GM21515 (cell line): ENCODE measurements at regions not wholly inside any gene's neighbourhood (a gene's known extent, or its start where the extent isn't known, plus 50 kb on each side); places are given as distances from the start of the nearest gene placed in this dataset.

Experiments used
- ATAC-seq: cut with Tn5 transposase; IDR thresholded peaks from one replicate; pipeline ENCODE4 v1.9.1; 2021; ENCODE audit not compliant: unreplicated experiment

DNA sequence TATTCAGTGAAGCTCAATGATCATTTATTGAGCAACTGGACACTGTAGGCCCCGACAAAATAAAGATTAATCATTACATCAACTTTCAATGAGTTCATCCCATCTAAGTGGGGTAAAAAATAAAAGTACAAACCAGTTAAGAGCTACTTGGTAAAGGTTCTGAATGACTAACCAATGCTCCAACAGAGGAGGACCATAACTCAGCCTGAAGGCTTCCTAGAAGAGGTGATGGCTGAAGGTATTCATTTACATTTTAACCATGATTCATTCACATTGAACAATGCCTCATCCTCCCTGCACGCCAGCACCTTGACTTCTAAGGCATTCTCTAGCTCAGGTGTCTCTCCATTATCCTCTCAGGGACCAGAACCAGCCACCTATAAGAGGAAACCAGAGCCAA, 201.4 kb downstream of the ZNF462 start:
- no peak for ATAC-seq

DNA sequence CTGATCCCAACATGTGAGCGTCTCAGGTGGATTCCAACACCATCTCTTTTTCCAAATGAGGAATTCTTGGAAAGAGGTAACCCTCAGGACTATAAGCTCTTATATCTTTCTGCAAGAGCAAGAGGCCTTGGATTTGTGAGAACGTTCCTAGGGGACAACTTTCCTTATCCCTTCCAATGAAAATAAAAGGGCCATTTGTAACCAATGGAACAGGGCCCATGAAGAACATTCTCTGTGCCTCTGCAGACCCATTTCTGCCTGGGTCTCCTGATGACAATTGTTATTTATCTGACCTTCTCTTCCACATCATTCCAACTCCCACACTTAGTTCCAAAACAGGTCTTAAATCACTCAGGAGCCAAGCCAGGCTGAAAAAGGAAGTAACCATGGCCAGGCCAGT, 202.6 kb downstream of the ZNF462 start:
- ATAC-seq = no peak

DNA sequence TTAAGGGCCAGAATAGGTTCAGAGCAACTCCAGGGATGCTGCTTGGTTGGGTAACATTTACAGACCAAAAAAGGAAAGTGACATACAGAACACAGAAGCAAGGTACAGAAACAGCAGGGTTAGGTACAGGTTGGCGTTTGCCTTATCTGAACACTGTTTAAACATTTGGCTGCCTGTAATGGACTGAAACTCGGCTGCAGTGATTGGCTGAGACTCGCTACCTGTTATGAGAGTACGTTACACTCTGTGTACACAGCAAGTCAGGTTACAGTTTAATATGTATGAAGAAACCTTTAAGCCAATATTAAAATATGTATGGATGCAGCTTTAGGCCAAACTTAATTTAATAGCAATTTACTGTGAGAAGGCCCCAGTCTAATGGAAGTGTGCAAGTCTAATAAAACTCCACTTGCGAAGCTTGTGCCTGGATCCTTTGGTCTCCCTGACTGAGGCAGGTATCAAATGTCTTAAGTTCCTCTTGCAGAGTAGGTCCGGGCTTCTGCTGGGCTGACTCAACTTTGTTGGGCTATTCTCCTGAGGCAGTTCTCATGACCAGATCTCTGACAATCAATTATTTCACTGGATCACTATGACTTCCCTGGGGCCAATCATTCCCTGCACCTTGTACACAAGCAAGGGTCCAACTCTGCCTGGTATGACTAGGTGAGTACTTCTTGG, 204.9 kb downstream of the ZNF462 start:
- ATAC-seq = no peak

DNA sequence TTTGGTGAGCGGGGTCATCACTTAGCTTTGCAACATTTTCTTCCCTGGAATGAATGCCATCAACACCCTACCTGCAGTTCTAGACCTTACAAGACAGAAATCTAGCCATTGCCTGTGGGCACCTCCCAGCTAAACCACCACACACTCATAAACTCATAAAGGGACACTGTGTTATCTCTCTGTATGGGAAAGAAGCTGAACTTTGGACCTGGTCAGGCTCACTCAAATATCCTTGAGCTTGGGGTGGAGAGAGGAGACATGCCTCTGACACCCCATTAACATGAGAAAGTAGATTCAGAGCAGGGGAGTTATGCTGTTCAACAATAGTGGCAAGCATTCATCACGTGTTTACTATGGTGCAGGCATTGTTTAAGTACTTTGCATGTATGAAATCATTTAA, 205.6 kb downstream of the ZNF462 start:
- no peak for ATAC-seq

DNA sequence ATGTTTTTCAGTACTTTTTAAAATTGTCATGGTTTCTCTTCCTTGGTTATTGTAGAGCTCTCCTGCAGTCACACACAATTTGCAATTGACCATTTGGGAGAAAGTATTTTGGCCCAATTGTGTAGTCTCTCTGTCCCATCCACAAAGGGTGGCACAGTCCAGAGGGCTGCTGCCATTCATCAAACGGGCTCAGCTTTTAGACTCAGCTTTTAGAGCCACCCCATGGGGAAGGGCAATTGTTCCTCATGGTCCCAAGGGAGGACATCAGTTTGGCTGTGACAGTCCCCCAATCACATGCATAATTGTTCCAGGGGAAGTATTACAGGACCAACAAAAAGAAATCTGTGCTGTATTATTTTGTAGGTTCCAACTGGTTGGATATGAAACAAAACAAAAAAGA, 207.6 kb downstream of the ZNF462 start:
- no peak for ATAC-seq

DNA sequence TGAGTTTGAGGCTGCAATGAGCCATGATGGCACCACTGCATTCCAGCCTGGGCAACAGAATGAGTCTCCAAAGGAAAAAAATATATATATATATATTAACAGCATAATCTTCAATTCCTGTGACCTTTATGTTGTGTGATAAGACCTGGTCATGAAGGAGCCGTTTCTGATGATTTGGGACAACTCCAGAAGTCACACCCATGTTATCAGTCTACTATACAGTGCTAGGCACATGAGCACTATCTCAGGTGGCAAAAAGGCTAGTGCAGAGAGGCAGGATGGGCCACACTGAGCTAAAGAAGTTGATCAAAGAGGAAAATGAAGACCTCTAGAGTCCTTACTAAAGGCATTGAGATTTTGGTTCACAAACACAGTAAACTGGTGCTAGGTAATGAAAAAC, 205.0 kb upstream of the RAD23B start:
- no peak for ATAC-seq

DNA sequence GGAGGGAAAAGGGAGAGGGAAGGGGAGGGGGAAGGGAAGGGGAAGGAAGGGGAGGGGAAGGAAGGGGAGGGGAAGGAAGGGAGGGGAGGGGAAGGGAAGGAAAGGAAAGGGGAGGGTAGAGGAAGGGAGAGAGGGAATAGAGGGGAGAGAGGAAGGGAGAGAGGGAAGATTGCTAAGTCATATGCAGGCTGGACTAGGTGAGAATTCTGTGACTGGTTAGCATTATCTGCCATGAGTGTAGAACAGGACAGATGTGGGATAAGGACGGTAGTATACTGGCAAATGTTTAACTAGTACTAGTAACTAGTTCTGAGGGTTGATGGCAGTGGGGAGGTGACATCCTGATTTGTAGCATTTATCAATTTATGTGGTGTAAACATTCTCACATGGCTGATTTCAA, 203.5 kb upstream of the RAD23B start:
- ATAC-seq = no peak

DNA sequence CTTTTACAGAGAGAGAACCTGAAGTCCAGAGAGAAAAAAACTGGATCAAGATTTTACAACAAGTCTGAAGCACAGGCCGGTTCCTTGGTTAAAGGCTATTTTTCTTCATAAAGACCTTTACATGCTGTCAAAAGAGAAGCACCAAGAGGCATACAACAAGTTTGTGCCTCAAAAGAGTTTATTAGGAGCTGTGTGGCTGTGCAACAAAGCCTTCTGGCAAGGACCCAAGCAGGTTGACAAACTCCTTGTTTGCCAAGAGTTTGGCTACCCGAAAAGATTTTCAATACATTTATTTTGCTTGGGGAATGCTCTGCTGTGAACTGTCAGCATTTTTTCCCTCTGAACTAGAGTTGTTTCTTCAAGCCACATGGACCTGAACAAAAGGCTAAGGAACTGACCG, 202.9 kb upstream of the RAD23B start:
- no peak for ATAC-seq

DNA sequence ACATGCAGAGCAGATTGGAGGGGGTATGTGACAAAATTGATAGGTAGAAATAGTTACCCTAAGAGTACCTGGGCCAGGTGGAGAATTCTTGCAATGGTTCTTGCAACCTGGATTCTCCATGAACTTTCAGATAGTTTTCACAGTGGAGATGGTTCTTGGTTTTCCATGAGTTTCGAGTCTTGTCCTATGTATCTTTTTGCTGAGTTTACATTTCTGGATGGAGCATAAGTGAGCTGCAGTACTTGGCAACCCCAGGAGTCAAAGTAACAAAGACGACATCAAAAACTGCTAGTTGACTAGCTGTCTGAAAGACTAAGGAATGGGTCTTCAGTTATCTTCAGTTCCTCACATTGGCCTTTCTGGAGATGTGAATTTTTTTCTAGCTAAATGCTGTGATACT, 196.6 kb upstream of the RAD23B start:
- no peak for ATAC-seq

DNA sequence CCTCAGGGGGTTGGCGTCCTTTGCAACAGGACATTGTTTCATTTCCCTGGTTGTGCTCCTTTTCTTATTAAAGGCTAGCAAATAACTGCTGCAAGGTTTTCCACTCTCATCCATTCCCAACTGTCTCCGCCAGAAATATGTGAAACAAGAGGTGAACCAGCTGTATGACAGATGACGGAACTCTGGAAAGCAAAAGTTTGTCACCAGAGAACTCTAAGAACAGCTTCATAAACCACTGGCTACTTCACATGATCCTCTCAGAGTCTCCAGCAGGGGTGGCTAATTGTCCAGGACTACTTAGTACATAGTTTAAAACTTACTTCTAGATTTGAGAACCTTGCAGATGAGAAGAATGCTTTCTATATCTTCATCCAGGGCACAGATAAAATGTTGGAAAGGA, 195.9 kb upstream of the RAD23B start:
- no peak for ATAC-seq

DNA sequence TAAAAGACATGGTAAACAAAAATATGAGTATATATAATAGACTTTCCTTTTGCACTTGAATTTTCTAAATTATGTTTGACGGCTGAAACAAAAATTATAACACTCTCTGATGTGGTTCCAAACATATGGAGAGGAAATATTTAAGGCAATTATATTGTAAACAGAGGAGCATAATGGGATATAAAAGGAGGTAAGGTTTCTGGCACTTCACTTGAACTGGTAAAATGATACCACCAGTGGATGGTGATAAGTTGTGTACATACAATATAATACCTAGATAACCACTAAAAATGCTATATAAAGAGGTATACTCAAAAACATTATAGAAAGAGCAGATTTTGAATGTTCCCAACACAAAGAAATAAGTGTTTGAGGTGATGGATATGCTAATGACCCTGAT, 192.9 kb upstream of the RAD23B start:
- ATAC-seq = no peak

DNA sequence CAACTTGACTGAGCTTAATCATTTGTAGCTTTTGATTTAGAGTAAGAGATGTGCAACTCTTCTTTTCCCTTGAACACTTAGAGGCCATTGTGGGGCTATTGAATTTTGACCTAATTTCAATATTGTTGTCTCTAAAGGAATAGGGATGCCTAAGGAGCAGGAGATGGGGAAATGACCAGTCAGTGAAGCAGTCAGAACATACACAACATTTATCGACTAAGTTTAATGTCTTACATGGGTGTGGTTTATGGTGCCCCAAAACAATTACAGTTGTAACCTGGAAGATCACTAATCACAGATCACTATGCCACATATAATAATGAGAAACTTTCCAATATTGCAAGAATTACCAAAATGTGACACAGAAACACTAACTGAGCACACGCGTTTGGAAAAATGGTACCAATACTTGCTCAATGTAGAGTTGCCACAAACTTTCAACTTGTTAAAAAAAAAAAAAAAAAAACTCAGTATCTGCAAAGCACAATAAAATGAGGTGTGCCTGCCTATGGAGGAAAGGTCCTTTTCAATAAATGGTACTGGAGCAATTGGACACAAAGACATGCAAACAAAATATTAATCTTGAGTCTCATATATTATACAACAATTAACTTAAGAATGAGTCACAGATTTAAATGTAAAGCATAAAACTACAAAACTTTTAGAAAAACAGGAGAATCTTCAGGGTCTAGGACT, 189.6 kb upstream of the RAD23B start:
- no peak for ATAC-seq

DNA sequence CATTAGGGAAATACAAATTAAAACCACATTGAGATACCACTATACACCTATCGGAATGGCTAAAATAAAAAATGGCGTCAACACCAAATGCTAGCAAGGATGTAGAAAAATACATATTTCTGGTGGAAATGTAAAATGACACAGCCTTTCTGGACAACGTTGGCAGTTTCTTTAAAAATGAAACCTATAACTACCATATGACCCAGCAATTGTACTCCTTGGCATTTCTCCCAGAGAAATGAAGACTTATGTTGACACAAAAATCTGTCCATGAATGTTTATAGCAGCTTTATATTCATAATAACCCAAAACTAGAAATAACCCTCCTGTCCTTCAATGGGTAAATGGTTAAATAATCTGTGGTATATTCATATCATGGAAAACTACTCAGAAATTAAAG, 188.7 kb upstream of the RAD23B start:
- no peak for ATAC-seq

DNA sequence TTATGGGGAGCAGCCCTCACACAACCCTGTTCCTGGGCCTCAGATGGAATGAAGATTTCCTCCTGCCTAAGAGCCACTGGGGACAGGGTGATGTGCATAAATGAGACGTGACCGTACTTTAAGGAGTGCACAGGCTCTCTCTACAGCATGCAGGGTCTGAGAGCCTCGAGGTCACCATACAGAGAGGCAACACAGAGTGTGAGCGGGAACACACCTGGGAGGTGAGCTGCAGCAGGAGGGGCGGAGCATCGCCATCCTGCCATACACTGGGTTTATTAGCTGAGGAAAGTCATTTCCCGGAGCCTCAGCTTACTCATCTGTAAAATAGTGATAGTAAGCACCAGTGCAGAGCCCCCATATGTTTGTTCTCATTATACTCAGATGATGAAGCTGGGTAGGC, 182.5 kb upstream of the RAD23B start:
- no peak for ATAC-seq

DNA sequence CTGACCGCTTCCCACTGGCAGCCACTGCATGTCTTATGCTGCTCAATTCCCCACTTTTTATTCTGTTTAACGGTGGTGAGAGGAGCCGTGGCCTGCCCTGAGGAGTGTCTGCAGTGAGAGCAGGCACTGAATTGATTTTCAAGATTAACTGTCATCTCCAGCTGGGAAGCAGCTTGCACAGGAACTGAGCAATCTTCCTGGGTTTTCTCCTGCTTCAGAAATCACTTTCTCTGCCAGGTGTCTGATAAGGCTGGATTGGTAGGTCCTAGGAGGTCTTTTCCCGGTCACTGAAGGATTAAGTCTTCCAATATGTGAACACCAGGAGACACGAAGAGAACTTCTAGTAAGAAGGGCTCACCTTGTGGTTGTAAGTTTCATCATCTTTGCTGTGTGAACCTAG, 181.1 kb upstream of the RAD23B start:
- no peak for ATAC-seq

DNA sequence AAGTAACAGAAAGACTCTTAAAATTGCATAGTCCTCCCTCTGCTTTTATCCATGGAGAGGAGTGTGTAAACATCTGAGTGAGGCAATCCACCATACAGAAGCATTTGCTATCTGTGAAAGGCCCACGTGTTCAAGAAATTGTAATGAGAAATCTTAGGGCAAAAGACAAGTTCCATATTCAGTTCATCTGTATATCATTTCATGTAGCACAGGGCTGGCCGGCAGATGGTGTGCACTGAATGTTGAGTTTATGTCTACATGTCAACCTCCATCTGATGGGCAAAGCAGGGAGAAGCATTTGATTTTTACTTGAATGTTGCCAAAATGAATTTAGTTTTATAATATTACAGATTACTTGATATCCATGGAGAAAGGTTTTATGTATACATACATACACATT, 179.5 kb upstream of the RAD23B start:
- ATAC-seq = no peak

DNA sequence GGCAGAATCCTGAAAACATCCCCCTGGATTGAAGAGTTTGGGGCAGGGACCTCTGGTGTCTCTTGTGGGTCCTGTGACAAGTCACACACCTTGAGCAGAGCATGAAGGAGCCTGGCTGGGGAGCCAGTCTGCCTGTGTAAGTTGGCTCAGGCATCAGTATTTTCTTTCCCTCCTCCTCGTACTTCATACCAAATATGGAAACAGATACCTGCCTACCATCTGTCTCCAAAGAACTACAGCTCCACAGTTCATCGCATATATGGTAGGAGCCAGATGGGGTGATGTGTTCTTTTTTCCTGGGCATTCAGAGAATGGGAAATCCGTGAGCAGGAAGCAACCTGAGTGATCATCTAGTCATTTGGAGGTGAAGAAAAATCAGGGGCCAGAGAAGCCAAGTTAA, 177.3 kb upstream of the RAD23B start:
- ATAC-seq = no peak

DNA sequence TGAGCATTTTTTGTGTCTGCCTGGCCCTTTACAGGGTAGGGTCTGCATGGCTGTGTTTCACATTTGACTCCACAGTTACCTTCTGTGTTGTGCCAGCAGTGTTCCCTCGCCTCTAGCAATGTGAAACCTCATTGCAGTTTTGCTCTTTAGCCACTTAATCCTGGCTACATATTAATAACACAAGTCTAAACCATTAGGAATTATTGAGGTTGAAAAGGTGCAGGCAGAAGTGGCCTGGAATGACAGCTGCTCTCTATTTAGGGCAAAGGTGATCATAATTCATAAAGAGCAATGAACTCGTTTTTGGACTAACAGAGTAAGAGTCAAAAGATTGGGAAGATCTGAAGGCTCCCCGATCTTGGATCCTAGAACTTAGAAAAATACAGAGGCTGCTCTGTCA, 176.7 kb upstream of the RAD23B start:
- ATAC-seq = no peak

DNA sequence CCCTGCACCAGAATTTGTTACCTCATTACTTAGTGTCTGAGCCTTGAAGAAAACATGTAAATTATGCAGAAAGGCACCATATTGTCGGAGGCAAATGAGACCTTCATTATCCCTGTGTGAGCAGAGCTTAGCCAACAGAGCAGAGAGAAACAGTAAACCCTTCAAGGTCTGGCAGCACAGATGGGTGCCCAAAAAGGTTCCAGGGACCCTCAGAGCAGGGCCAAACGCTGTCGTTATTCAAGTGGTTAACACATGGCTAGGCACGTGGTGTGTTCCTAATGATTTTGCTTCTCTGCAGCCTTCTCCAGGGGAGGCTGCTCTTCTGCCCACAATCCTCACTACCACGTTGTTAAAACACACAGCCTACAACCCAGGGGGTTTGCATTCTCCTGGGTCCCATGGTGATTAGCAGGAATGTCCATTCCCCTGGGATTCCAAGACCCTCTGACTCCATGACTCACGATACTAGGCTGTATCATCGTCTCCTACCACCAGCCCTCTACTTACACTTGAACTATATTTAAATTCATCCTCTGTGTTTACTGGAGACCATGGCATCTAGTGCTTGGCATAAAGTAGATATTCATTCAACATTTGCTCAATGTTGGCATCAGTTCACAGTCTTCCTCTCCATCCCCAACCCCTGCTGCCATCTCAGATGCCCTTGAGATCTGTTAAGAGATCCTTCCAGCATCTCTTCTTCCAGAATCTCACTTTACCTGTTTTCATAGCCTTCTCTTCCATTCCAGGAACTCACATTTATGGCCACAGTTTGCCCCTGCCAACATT, 174.5 kb upstream of the RAD23B start:
- ATAC-seq = no peak

DNA sequence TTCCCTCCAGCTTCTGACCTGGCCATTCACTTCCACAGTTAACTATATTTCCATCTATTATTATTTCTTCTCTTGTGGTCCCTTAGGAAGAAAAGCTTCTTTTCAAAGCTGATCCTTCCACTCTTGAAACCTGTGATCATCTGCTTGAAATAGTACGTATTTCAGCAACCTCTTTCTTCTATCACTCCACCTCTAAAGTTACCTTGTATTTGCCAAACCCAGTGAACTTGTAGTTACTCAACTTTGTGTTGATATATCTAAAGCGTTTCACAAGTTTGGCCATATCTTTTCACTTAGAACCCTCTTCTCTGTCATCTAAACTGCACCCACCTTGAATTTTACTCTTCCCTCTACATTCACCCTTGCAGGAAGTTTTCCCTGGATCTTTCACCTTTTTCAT, 173.8 kb upstream of the RAD23B start:
- ATAC-seq = no peak

DNA sequence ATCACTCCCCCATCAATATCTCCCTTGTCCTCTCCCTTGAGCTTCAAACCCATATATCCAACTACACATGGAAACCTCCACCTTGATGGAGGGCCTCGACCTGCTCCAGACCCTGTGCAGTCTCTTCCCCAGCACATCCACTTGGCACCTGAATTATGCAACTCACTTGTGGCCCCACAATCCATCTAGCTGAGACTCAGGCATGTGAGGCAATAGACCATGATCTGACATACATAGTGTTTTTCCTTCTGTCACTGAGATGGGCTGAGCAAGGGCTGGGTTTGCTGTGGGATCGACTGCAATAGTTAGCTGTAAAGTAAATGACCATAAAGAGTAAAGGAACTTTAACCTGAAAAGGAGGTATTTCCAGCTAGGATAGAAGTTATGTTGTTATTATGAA, 172.9 kb upstream of the RAD23B start:
- no peak for ATAC-seq

DNA sequence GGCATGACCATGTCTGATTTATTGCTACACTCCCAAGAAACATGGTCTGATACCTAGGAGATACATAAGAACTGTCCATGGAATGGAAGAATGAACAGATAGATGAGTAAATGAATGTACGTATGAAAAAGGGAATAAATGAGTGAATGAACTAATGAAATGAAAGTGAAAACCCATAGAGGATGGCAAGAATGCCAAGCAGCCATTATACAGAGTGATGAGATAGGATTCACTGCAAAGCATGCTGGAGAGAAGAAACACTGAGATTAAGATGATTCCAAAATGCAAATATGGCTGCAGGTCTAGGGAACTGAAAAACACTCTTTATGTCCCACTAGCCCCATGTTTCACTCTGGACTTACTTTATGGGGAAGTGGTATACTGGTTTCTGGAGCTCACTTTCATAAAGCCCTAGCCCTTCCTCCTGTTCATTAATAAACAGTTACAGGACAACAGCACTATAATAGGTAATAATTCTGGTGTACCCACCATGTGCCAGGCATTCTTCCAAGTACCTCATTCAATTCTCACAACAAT, 170.3 kb upstream of the RAD23B start:
- peak; percentile 91 for ATAC-seq
